Transverse colon (tissue), 4 donors: ENCODE measurements at regions not wholly inside any gene's neighbourhood (a gene's known extent, or its start where the extent isn't known, plus 50 kb on each side); places are given as distances from the start of the nearest gene placed in this dataset.
"Not testable (repeated sequence)": the region's sequence is repeated elsewhere in the genome, so short reads cannot be mapped to it uniquely, and the experiment has no call there.

ENCODE experiments used
- DNase-seq: peaks from one replicate; pipeline ENCODE4 v3.0.0-alpha.2; 2019
- H3K27ac ChIP-seq, 4 donors: fragments of 200-600 bp; sonication (generic); 2 replicates each; pipeline ENCODE4 v1.5.1; 2016 to 2018; ENCODE audit warnings: inconsistent platforms in 4 of 4
- H3K27me3 ChIP-seq: fragments of 200-600 bp; sonication (generic); 2 replicates; pipeline ENCODE4 v1.5.1; 2017; ENCODE audit warnings: inconsistent platforms
- H3K36me3 ChIP-seq, 4 donors: fragments of 200-600 bp; sonication (generic); 2 replicates each; pipeline ENCODE4 v1.5.1; 2017 to 2019; ENCODE audit warnings: inconsistent platforms in 4 of 4
- H3K4me1 ChIP-seq, 4 donors: fragments of 200-600 bp; sonication (generic); 2 replicates each; pipeline ENCODE4 v1.5.1; 2017 to 2020; ENCODE audit warnings: inconsistent platforms in 4 of 4
- H3K4me3 ChIP-seq, 4 donors: fragments of 200-600 bp; sonication (generic); 1 replicate in 1 of 4; 2 replicates in 3 of 4; pipeline versions ENCODE4 v1.5.1 to v1.6.1; 2017 to 2019; ENCODE audit warnings: inconsistent platforms in 4 of 4
- H3K9me3 ChIP-seq, 2 donors: fragments of 200-600 bp; sonication (generic); 2 replicates each; pipeline ENCODE4 v1.5.1; 2017 to 2019; ENCODE audit warnings: inconsistent platforms in 2 of 2
- EP300 ChIP-seq: sonication (generic); formaldehyde crosslinking; IDR thresholded peaks from one replicate; pipeline ENCODE4 v1.6.1; 2017; ENCODE audit warnings: antibody characterized with exemption, low read depth
- POLR2A ChIP-seq: fragments of 450-650 bp; IDR thresholded peaks from one replicate; pipeline ENCODE4 v1.6.1; 2016; ENCODE audit warnings: antibody characterized with exemption, mild to moderate bottlenecking, moderate library complexity
- POLR2AphosphoS5 ChIP-seq, 3 donors: sonication (generic); formaldehyde crosslinking; IDR thresholded peaks; one replicate each; pipeline ENCODE4 v1.6.1; 2016; ENCODE audit warnings: antibody characterized with exemption in 3 of 3
- WGBS, 2 donors: methylation state at CpG; one replicate each; pipeline ENCODE4 v1.1.5; 2018; ENCODE audit warnings: low coverage in 1 of 2; 5-methylcytosine and 5-hydroxymethylcytosine counted together
- in situ Hi-C, 4 donors: fragments of 200-750 bp; cut with MboI; loops; one replicate each; pipeline versions ENCODE4 v1.15.0 to v1.15.1; 2017; ENCODE audit warnings: low sequenced_read_pairs in 3 of 4, low pct_ligation_motif_present in 1 of 4, low pct_unique_long_range_greater_than_20kb in 1 of 4
- intact Hi-C: fragments of 100-400 bp; cut with DNase I; formaldehyde crosslinking; loops from one replicate; pipeline ENCODE4 v1.15.1; 2023; ENCODE audit warnings: low total_unique reads
- TF ChIP-seq, protein P1 (sequence below), 5 experiments: fragments of 200-600 bp in 3 of 5; fragments of 450-650 bp in 2 of 5; sonication (generic) in 3 of 5; IDR thresholded peaks; 1 replicate in 2 of 5; 2 replicates in 3 of 5; pipeline ENCODE4 v1.5.1; 2016 to 2017; ENCODE audit warnings: antibody characterized with exemption in 5 of 5, inconsistent platforms in 3 of 5, mild to moderate bottlenecking in 2 of 5, moderate library complexity in 1 of 5

DNA sequence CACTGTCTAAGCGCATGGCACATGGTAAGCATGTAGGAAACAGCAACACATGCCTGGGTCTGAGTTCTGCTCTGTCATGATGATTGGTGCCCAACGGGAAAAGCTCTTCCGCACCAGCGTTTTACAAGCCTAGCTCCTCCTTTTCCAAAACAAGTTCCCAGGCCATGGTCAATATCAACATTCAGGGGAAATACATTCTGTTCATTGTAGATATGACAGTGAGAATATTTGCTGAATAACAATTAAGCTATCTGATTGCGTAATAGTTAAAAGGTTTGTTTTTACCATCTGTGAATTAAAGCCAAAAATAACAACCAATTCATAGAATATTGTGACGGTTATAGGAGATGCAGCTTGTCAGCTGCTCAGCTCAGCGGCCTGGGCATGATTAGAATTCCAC lies 404.3 kb upstream of the SLC35B3 start:
- DNase-seq = no peak
- 62 to 76% methylated on average over 7 of the region's 7 CpGs for WGBS, 2 donors
- Histone ChIP-seq H3K4me3 (no peak overlapping the region), H3K4me1 (no peaks in the 10 kb centered on the region), H3K27ac (no peak overlapping the region), H3K27me3 (no peaks in the 10 kb centered on the region), H3K36me3 (no peaks in the 10 kb centered on the region), H3K9me3 (no peaks in the 10 kb centered on the region)
- TF ChIP-seq, protein P1, sequence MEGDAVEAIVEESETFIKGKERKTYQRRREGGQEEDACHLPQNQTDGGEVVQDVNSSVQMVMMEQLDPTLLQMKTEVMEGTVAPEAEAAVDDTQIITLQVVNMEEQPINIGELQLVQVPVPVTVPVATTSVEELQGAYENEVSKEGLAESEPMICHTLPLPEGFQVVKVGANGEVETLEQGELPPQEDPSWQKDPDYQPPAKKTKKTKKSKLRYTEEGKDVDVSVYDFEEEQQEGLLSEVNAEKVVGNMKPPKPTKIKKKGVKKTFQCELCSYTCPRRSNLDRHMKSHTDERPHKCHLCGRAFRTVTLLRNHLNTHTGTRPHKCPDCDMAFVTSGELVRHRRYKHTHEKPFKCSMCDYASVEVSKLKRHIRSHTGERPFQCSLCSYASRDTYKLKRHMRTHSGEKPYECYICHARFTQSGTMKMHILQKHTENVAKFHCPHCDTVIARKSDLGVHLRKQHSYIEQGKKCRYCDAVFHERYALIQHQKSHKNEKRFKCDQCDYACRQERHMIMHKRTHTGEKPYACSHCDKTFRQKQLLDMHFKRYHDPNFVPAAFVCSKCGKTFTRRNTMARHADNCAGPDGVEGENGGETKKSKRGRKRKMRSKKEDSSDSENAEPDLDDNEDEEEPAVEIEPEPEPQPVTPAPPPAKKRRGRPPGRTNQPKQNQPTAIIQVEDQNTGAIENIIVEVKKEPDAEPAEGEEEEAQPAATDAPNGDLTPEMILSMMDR (IDR thresholded peaks at IDR 0.05) = no peak
- TF ChIP-seq POLR2A (no peak), POLR2AphosphoS5 (IDR thresholded peaks at IDR 0.05) (no peak), EP300 (no peak)
- in situ Hi-C loops = no loop called here
- intact Hi-C loops = no loop called here

DNA sequence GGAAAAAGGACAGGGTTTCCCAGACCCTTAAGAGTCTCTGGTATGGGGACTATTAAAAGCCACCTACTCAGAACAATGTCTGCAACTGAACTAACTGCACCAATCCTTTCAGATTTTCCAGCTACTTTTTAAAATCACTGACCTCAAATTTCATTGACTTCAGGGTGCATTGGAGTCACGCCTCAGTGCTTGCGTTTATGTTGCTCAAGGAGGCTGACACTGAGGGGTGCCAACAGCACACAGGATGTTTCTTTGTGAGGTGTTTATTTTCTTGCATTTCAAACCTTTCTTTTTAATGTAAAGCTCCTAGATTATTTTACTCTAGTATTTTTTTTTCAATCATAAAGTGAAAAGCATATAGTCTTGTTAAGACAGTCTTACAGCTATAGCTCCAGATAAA lies 402.0 kb upstream of the SLC35B3 start:
- in situ Hi-C loops (no loop called here), intact Hi-C loops (no loop called here)
- Histone ChIP-seq H3K4me1 (no peaks in the 10 kb centered on the region), H3K27me3 (no peaks in the 10 kb centered on the region), H3K4me3 (no peak overlapping the region), H3K36me3 (no peaks in the 10 kb centered on the region), H3K9me3 (no peaks in the 10 kb centered on the region), H3K27ac (no peak overlapping the region)
- DNase-seq = no peak
- WGBS, 2 donors = 82 to 92% methylated on average over 2 of the region's 2 CpGs
- TF ChIP-seq, protein P1 (IDR thresholded peaks at IDR 0.05) = no peak
- TF ChIP-seq POLR2AphosphoS5 (IDR thresholded peaks at IDR 0.05) = no peak

DNA sequence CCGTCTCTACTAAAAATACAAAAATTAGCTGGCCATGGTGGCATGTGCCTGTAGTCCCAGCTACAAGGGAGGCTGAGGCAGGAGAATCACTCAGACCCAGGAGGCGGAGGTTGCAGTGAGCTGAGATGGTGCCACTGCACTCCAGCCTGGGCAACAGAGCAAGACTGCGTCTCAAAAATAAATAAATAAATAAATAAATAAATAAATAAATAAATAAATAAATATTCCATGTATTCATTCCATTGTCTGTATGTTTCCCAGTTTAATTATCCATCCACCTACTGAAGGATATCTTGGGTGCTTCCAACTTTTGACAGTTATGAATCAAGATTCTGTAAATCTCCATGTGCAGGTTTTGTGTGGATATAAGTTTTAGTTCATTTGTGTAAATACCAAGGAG lies 397.4 kb upstream of the SLC35B3 start:
- H3K9me3 ChIP-seq, H3K27ac ChIP-seq, in situ Hi-C loops, H3K4me1 ChIP-seq, H3K27me3 ChIP-seq, H3K36me3 ChIP-seq, H3K4me3 ChIP-seq, intact Hi-C loops, DNase-seq: not testable (repeated sequence)
- WGBS, 2 donors = 87 to 98% methylated on average over 3 of the region's 3 CpGs

DNA sequence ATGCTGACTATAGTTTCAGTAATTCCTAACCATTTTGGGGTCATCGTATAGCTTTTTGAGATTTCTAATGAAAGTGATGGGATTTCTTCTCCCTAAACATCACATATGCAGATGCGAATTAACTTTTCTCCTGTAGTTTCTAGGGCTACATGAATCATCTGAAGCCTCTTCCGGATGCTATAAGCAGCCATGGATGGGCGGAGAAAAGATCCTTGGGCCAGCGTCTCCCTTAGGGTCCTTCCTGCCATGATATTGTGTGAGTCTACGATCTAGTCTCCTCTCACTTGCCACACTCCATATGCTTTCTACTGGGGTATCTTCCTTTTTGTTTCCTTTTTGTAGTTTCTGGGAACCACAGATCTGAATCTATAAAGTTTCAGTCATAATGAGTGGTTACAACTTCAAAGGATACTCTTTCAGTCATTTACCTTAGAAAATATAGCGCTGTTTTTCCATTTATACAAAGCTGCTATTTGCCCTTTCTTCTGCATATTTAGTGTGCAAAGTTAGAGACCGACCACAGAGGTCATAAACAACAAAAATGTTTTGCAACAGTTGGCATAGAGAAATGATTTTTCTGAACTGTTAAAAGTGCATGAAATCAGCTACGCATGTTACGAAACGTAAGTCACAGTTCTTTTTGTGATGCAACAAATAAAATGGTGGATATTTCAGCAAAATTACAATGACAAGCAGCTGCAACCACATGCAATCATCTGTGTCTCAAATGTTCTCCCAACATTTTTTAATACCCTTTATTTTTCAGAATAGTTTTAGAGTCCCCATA lies 396.2 kb upstream of the SLC35B3 start:
- Histone ChIP-seq H3K36me3 (no peaks in the 10 kb centered on the region), H3K4me1 (no peaks in the 10 kb centered on the region), H3K4me3 (no peak overlapping the region), H3K27ac (no peak overlapping the region), H3K27me3 (no peaks in the 10 kb centered on the region), H3K9me3 (no peaks in the 10 kb centered on the region)
- intact Hi-C loops = no loop called here
- in situ Hi-C loops = no loop called here
- TF ChIP-seq POLR2AphosphoS5 (IDR thresholded peaks at IDR 0.05) = no peak
- TF ChIP-seq POLR2A = no peak
- TF ChIP-seq, protein P1 (IDR thresholded peaks at IDR 0.05) = no peak
- TF ChIP-seq EP300 = no peak
- 84 to 87% methylated on average over 11 of the region's 11 CpGs for WGBS, 2 donors
- no peak for DNase-seq

DNA sequence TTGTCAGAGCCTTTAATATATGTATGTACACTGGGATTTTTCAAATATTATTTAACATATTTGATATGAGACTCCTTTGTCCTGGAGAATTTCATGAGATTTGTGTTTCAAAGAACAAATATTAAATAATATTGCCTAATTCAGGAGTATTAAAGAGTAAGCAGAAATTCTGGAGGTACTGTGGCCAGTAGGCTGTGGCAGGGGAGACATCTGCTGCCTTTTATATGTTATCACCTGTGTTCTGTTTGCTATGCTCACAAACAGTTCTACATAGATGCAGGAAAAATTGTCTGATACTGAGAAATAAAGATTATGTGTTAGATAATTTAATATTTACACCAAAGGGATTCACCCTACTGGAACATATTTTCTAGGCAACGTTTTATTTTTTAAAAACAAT lies 395.4 kb upstream of the SLC35B3 start:
- Histone ChIP-seq H3K27me3 (no peaks in the 10 kb centered on the region), H3K27ac (no peak overlapping the region), H3K36me3 (no peaks in the 10 kb centered on the region), H3K4me1 (no peaks in the 10 kb centered on the region), H3K4me3 (no peak overlapping the region), H3K9me3 (no peaks in the 10 kb centered on the region)
- no peak for DNase-seq
- WGBS, 2 donors = 50 to 52% methylated on average over 1 of the region's 1 CpG
- intact Hi-C loops = no loop called here
- in situ Hi-C loops = no loop called here
- TF ChIP-seq POLR2AphosphoS5 (IDR thresholded peaks at IDR 0.05) (no peak), EP300 (no peak), POLR2A (no peak)
- TF ChIP-seq, protein P1 (IDR thresholded peaks at IDR 0.05) = no peak
